ENCODE measurements at regions not wholly inside any gene's neighbourhood (a gene's known extent, or its start where the extent isn't known, plus 50 kb on each side); places are given as distances from the start of the nearest gene placed in this dataset.
"Not testable (repeated sequence)": the region's sequence is repeated elsewhere in the genome, so short reads cannot be mapped to it uniquely, and the experiment has no call there.

GRCh38 chr18:39206398-39207103, 1641.0 kb upstream of the CELF4 start:
- DNase-seq: not testable (repeated sequence)

- DNase-seq: no peak
Observed at GRCh38 chr18:39205565-39206195, 1640.1 kb upstream of the CELF4 start.

GRCh38 chr18:39200153-39200552, 1634.6 kb upstream of the CELF4 start:
- DNase-seq: no peak

- no peak for DNase-seq
Observed at GRCh38 chr18:39199231-39199855, 1633.7 kb upstream of the CELF4 start.

GRCh38 chr18:39198376-39198775, 1632.8 kb upstream of the CELF4 start:
- DNase-seq: no peak

GRCh38 chr18:39191931-39192330, 1626.3 kb upstream of the CELF4 start:
- no peak for DNase-seq

GRCh38 chr18:39191058-39191457, 1625.5 kb upstream of the CELF4 start:
- no peak for DNase-seq

GRCh38 chr18:39190508-39190907, 1624.9 kb upstream of the CELF4 start:
- DNase-seq: no peak

- DNase-seq: no peak
Observed at GRCh38 chr18:39188278-39188677, 1622.7 kb upstream of the CELF4 start.

GRCh38 chr18:39186008-39186407, 1620.4 kb upstream of the CELF4 start:
- no peak for DNase-seq

- DNase-seq: no peak
Observed at GRCh38 chr18:39184176-39184575, 1618.6 kb upstream of the CELF4 start.

- DNase-seq: no peak
Observed at GRCh38 chr18:39178166-39178565, 1612.6 kb upstream of the CELF4 start.

- DNase-seq: no peak
Observed at GRCh38 chr18:39172695-39173421, 1607.3 kb upstream of the CELF4 start.

GRCh38 chr18:39168723-39169122, 1603.1 kb upstream of the CELF4 start:
- DNase-seq: no peak

GRCh38 chr18:39167990-39168389, 1602.4 kb upstream of the CELF4 start:
- DNase-seq: no peak

- no peak for DNase-seq
Observed at GRCh38 chr18:39166776-39167175, 1601.2 kb upstream of the CELF4 start.

- no peak for DNase-seq
Observed at GRCh38 chr18:39162013-39162827, 1596.6 kb upstream of the CELF4 start.

GRCh38 chr18:39149211-39149806, 1583.7 kb upstream of the CELF4 start:
- DNase-seq: no peak

- DNase-seq: no peak
Observed at GRCh38 chr18:39134255-39134654, 1568.7 kb upstream of the CELF4 start.

GRCh38 chr18:39127538-39127937, 1561.9 kb upstream of the CELF4 start:
- not testable (repeated sequence) for DNase-seq

GRCh38 chr18:39113790-39114189, 1548.2 kb upstream of the CELF4 start:
- DNase-seq: no peak

- no peak for DNase-seq
Observed at GRCh38 chr18:39105104-39105503, 1539.5 kb upstream of the CELF4 start.

Measured in T1000 (cell line).